GM12878 (cell line): ENCODE measurements at regions not wholly inside any gene's neighbourhood (a gene's known extent, or its start where the extent isn't known, plus 50 kb on each side); places are given as distances from the start of the nearest gene placed in this dataset.

ENCODE experiments used
- ATAC-seq: fragments of 200-7000 bp; cut with Tn5 transposase; 3 replicates; pipeline ENCODE4 v1.9.1; 2020; ENCODE audit warnings: mild to moderate bottlenecking, moderate library complexity
- BruUV-seq: library from RNA; stranded (reverse); fragments of 400-500 nt; replicated peaks from 2 replicates; lab custom pipeline; 2021; lab: Mats Ljungman, UMichigan
- CTCF ChIA-PET: fragments of 300-600 bp; sonication (Branson Sonifier 250); formaldehyde crosslinking; extraction: SDS; loops from one replicate; lab custom pipeline; 2021; ENCODE audit warnings: inconsistent platforms; lab: Yijun Ruan, JAX
- POLR2A ChIA-PET: fragments of 350-600 bp; formaldehyde crosslinking; extraction: SDS; loops from one replicate; lab custom pipeline; 2021; ENCODE audit warnings: inconsistent platforms; lab: Charles Lee
- RAD21 ChIA-PET: fragments of 300-600 bp; sonication (Branson Sonifier 250); formaldehyde crosslinking; loops from one replicate; lab custom pipeline; 2023; ENCODE audit warnings: antibody characterized with exemption; ENCODE audit not compliant: unreplicated experiment; lab: Charles Lee
- SMC1A ChIA-PET: fragments of 300-600 bp; sonication (Branson Sonifier 250); formaldehyde crosslinking; loops from one replicate; lab custom pipeline; 2023; ENCODE audit not compliant: unreplicated experiment, uncharacterized antibody; lab: Charles Lee
- DNase-seq: peaks from one replicate; pipeline ENCODE4 v3.0.0-alpha.2; 2011; ENCODE audit warnings: low read depth, low spot score
- FAIRE-seq: peaks from 3 replicates; lab custom pipeline; 2011; peaks lifted over from hg19 to GRCh38; lab: Jason Lieb, UNC
- H2AFZ ChIP-seq: 2 replicates; pipeline ENCODE4 v1.6.0; 2011; ENCODE audit warnings: low read depth, low read length, control low read depth; ENCODE audit not compliant: control insufficient read depth
- H3K27ac ChIP-seq: 2 replicates; pipeline ENCODE4 v1.5.1; 2011; ENCODE audit warnings: control low read depth; ENCODE audit not compliant: control insufficient read depth, insufficient read depth
- H3K27me3 ChIP-seq, 2 experiments: replicated peaks in 1 of 2; 2 replicates each; pipeline versions ENCODE4 v1.6.0 to v1.6.1; 2011; ENCODE audit warnings: low read length in 1 of 2; ENCODE audit not compliant: control insufficient read depth in 2 of 2, insufficient read depth in 2 of 2
- H3K36me3 ChIP-seq, 2 experiments: 2 replicates each; pipeline ENCODE4 v1.5.1; 2011; ENCODE audit warnings: low read length in 1 of 2; ENCODE audit not compliant: control insufficient read depth in 2 of 2, insufficient read depth in 2 of 2
- H3K4me1 ChIP-seq: 2 replicates; pipeline ENCODE4 v1.6.1; 2011; ENCODE audit warnings: mild to moderate bottlenecking, low read length, moderate library complexity, mixed read lengths; ENCODE audit not compliant: control insufficient read depth, insufficient read depth
- H3K4me2 ChIP-seq: 2 replicates; pipeline ENCODE4 v1.6.0; 2011; ENCODE audit warnings: control low read depth; ENCODE audit not compliant: control insufficient read depth, insufficient read depth
- H3K4me3 ChIP-seq: fragments of 200-600 bp; sonication (generic); 2 replicates; pipeline ENCODE4 v1.5.1; 2016
- H3K79me2 ChIP-seq: 2 replicates; pipeline ENCODE4 v1.6.0; 2011; ENCODE audit warnings: low read length; ENCODE audit not compliant: control insufficient read depth, insufficient read depth
- H3K9ac ChIP-seq: 2 replicates; pipeline ENCODE4 v1.8.0; 2011; ENCODE audit warnings: low read length, control low read depth, mixed read lengths; ENCODE audit not compliant: control insufficient read depth, insufficient read depth
- H3K9me3 ChIP-seq: replicated peaks from 3 replicates; pipeline ENCODE4 v1.5.1; 2011; ENCODE audit warnings: mild to moderate bottlenecking, low read length; ENCODE audit not compliant: control insufficient read depth, insufficient read depth
- H4K20me1 ChIP-seq: 2 replicates; pipeline ENCODE4 v1.6.0; 2011; ENCODE audit not compliant: control insufficient read depth, insufficient read depth
- BHLHE40 ChIP-seq, 2 experiments: fragments of 450-650 bp in 1 of 2; IDR thresholded peaks; 2 replicates each; pipeline ENCODE4 v1.6.1; 2011 to 2017; ENCODE audit warnings: low read depth in 2 of 2, borderline replicate concordance in 1 of 2, improper control_type of control experiment in 1 of 2, low read length in 1 of 2, mild to moderate bottlenecking in 1 of 2
- LARP7 ChIP-seq: fragments of 450-650 bp; IDR thresholded peaks from 2 replicates; pipeline ENCODE4 v1.6.1; 2017; ENCODE audit warnings: mild to moderate bottlenecking
- NR2C1 ChIP-seq: fragments of 450-650 bp; IDR thresholded peaks from 2 replicates; pipeline ENCODE4 v1.6.1; 2017; ENCODE audit warnings: antibody characterized with exemption, mild to moderate bottlenecking, moderate library complexity
- NR2F1 ChIP-seq: fragments of 450-650 bp; conservative IDR thresholded peaks from 2 replicates; pipeline ENCODE4 v1.6.1; 2017; ENCODE audit warnings: mild to moderate bottlenecking
- RAD51 ChIP-seq: fragments of 450-650 bp; IDR thresholded peaks from 2 replicates; pipeline ENCODE4 v1.6.1; 2016; ENCODE audit warnings: moderate library complexity, mild to moderate bottlenecking, inconsistent platforms
- WGBS: methylation state at CpG from one replicate; pipeline ENCODE4 v1.1.6; 2016; ENCODE audit warnings: low lambda C conversion rate; ENCODE audit not compliant: insufficient replicate concordance, insufficient coverage; ENCODE audit errors: missing lambda C conversion rate; 5-methylcytosine and 5-hydroxymethylcytosine counted together
- in situ Hi-C: fragments of 300-500 bp; cut with MboI; formaldehyde crosslinking; loops from 9 replicates; pipeline ENCODE4 v1.14.3; 2018; ENCODE audit warnings: mixed read lengths
- intact Hi-C: fragments of 100-400 bp; cut with micrococcal nuclease; formaldehyde crosslinking; loops from one replicate; pipeline ENCODE4 v1.14.2; 2022; ENCODE audit not compliant: unreplicated experiment
- TF ChIP-seq, protein P1 (sequence below): fragments of 450-650 bp; IDR thresholded peaks from 2 replicates; pipeline ENCODE4 v1.6.1; 2017; ENCODE audit warnings: borderline replicate concordance
- TF ChIP-seq, protein P2 (sequence below): fragments of 450-650 bp; conservative IDR thresholded peaks from 2 replicates; pipeline ENCODE4 v1.6.1; 2017; ENCODE audit warnings: mild to moderate bottlenecking, moderate library complexity

DNA sequence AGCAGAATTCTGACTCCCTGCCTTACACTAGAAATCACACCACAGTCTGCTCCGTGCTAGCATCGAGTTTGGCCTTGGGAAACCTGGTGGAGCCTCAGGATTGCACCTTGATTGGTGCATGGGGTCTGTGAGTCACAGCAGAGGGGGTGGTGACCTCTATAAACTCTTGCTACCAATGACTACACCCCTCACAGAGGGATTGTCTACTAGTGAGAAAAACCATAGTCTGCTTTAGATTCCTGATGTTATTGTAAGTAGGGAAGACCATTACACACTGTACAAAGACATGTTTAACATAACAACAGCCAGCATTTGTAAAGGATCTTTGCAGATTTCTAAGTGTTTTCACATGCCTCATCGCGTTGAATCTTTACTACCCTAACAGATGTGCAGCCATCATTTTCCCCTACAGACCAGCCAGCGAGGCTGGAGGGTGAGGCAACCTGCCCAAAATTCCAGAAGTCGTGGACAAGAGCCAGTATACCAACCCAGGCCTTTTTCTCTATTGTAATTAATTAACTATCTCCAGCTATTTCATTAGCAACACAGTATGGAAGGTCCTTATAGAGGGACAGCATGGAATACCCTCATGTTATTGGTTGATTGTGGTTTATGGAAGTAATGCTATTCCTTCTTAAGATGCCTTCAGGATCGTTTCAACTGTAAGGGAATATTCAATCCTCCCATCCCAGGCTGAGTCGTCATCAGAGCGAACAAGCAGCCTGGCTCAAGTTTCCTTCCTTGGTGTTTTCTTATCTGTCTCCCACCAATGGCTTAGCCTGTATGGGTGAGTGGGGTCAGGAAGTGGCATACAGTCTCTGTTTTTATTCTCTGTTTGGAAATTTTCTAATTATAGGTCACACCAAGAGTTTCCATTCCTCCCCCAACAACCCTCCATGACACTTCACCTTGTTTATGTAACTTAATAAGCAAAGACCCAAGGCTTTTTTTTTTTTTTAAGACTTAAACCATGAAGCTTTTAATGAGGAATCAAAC, 55.9 kb upstream of the KDR start (continued):
- no peak for TF ChIP-seq BHLHE40 (IDR thresholded peaks at IDR 0.05; ENCODE audit: borderline replicate concordance in 1 of 2, low read depth in 2 of 2, low read length in 1 of 2)
- TF ChIP-seq, all 136 proteins: peak for 0

DNA sequence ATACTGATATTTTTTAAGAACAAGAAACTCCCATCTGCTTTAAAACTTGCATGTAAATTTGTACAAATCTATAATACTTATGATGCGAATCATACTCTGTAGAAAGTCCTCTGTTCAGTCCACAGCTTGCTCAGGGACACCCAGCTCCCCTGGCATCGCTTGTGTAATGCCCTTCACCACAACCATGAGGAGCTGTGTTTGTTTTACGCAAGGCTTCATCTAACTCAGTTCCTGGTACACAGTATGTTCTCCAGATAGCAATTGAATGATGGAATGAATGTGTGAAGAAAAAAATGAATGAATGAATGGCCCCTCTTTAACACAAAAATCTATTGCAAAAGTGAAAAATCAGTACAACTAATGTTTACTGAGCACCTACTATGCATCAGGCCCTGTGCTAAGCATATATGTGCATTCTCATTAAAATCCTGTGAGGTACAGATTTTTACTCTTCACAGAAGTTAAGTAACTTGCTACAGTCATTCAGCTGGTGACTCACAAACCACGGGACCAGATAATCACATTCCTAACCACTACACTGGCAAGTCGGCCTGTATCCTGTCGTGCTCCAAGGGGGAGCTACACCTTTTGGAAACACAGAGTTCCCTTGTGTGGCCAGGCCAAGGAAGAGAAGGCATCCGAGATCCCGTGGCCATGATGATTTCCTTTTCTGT, 58.7 kb upstream of the KDR start:
- Histone ChIP-seq H3K4me2 (no peak overlapping the region), H3K79me2 (no peaks in the 10 kb centered on the region), H3K9ac (no peak overlapping the region), H3K36me3 (no peaks in the 10 kb centered on the region), H3K4me3 (no peak overlapping the region), H3K4me1 (no peaks in the 10 kb centered on the region), H4K20me1 (no peaks in the 10 kb centered on the region), H3K27ac (no peak overlapping the region), H2AFZ (no peak overlapping the region), H3K27me3 (no peaks in the 10 kb centered on the region), H3K9me3 (no peaks in the 10 kb centered on the region)
- ChIA-PET POLR2A (no interaction called here), SMC1A (interaction anchor here (1.0 to 1.2 kb wide), 2 partner anchors 10 to 162 kb away, joined by 3 to 4 read pairs; partner anchors contain the start of gene SRD5A3), RAD21 (interaction anchor here (1.5 kb wide), 1 partner anchor 225 kb away, joined by 3 read pairs; no protein-coding TSS in a partner anchor), CTCF (interaction anchor here (1.1 to 1.8 kb wide), 8 partner anchors 10 to 683 kb away, joined by 3 to 9 read pairs (median 4); no protein-coding TSS in a partner anchor)
- intact Hi-C loops (loop anchor here (5.0 to 10.0 kb wide), 2 partner anchors 141 to 553 kb away; no protein-coding TSS in a partner anchor), in situ Hi-C loops (no loop called here)
- DNase-seq (no peak), ATAC-seq (no peak), FAIRE-seq (peak; percentile 31)
- TF ChIP-seq RAD51 (no peak), LARP7 (no peak), NR2C1 (no peak), NR2F1 (no peak)
- TF ChIP-seq, protein P1, sequence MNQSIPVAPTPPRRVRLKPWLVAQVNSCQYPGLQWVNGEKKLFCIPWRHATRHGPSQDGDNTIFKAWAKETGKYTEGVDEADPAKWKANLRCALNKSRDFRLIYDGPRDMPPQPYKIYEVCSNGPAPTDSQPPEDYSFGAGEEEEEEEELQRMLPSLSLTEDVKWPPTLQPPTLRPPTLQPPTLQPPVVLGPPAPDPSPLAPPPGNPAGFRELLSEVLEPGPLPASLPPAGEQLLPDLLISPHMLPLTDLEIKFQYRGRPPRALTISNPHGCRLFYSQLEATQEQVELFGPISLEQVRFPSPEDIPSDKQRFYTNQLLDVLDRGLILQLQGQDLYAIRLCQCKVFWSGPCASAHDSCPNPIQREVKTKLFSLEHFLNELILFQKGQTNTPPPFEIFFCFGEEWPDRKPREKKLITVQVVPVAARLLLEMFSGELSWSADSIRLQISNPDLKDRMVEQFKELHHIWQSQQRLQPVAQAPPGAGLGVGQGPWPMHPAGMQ = no peak
- TF ChIP-seq, protein P2, sequence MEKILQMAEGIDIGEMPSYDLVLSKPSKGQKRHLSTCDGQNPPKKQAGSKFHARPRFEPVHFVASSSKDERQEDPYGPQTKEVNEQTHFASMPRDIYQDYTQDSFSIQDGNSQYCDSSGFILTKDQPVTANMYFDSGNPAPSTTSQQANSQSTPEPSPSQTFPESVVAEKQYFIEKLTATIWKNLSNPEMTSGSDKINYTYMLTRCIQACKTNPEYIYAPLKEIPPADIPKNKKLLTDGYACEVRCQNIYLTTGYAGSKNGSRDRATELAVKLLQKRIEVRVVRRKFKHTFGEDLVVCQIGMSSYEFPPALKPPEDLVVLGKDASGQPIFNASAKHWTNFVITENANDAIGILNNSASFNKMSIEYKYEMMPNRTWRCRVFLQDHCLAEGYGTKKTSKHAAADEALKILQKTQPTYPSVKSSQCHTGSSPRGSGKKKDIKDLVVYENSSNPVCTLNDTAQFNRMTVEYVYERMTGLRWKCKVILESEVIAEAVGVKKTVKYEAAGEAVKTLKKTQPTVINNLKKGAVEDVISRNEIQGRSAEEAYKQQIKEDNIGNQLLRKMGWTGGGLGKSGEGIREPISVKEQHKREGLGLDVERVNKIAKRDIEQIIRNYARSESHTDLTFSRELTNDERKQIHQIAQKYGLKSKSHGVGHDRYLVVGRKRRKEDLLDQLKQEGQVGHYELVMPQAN = no peak
- BruUV-seq = no TSS peak
- 30% methylated on average over 8 of the region's 8 CpGs for WGBS
